ENCODE measurements at regions not wholly inside any gene's neighbourhood (a gene's known extent, or its start where the extent isn't known, plus 50 kb on each side); places are given as distances from the start of the nearest gene placed in this dataset.
A peak's percentile ranks its signal among the peaks of the same experiment; 100 is the strongest.
"Not testable (repeated sequence)": the region's sequence is repeated elsewhere in the genome, so short reads cannot be mapped to it uniquely, and the experiment has no call there.

GRCh38 chr5:35561396-35561795 lies 56.3 kb upstream of the SPEF2 start:
- no peak for DNase-seq (ENCODE audit: low spot score)

DNA sequence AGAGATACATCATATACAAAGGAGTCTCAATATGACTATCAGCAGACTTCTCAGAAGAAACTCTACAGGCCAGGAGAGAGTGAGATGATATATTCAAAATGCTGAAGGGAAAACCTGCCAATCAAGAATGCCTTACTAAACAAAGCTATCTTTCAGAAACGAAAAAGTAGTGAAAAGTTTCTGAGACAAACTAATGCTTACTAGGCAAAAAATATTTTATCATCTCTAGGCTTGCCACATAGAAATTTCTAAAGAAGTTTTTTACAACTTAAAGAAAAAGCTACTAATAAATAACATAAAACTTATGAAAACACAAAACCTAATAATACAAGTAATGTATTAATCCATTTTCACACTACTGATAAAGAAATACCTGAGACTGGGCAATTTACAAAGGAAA lies 59.9 kb upstream of the SPEF2 start:
- no peak for DNase-seq (ENCODE audit: low spot score)

- DNase-seq (ENCODE audit: low spot score), result no peak
Measured at GRCh38 chr5:35557199-35557598, 60.5 kb upstream of the SPEF2 start.

GRCh38 chr5:35554016-35554415 lies 63.6 kb upstream of the SPEF2 start:
- no peak for DNase-seq (ENCODE audit: low spot score)

DNA sequence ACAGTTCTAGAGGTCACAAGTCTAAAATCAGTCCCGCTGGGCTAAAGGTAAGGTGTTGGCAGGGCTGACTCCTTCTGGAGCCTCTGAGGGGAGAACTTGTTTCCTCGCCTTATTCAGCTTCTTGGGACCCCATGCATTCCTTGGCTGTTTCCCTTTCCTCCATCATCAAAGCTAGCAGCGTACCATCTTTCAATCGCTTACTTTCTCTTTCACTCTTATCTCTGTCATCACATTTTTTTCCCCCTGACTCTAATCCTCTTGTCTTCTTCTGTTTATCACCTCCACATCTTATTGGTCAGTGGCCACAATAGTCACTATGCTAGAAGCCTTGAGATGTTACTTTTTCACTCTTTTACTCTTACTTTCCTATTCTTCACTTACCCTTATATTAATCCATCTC lies 72.5 kb upstream of the SPEF2 start:
- DNase-seq (ENCODE audit: low spot score), result no peak

GRCh38 chr5:35543408-35543807 lies 74.3 kb upstream of the SPEF2 start:
- DNase-seq (ENCODE audit: low spot score), result no peak

GRCh38 chr5:35540002-35540401 lies 77.7 kb upstream of the SPEF2 start:
- no peak for DNase-seq (ENCODE audit: low spot score)

- no peak for DNase-seq (ENCODE audit: low spot score)
Measured at GRCh38 chr5:35538198-35538931, 79.3 kb upstream of the SPEF2 start.

- no peak for DNase-seq (ENCODE audit: low spot score)
Measured at GRCh38 chr5:35533156-35533555, 84.5 kb upstream of the SPEF2 start.

DNA sequence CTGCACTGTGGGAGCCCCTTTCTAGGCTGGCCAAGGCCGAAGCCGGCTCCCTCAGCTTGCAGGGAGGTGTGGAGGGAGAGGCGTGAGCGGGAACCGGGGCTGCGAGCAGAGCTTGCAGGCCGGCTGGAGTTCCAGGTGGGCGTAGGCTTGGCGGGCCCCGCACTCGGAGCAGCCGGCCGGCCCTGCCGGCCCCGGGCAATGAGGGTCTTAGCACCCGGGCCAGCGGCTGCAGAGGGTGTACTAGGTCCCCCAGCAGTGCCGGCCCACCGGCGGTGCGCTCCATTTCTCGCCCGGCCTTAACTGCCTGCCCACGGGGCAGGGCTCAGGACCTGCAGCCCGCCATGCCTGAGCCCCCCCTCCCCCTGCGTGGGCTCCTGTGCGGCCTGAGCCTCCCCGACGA lies 86.1 kb upstream of the SPEF2 start:
- DNase-seq (ENCODE audit: low spot score), result not testable (repeated sequence)

- DNase-seq (ENCODE audit: low spot score), result no peak
Measured at GRCh38 chr5:35518104-35518503, 99.6 kb upstream of the SPEF2 start.

DNA sequence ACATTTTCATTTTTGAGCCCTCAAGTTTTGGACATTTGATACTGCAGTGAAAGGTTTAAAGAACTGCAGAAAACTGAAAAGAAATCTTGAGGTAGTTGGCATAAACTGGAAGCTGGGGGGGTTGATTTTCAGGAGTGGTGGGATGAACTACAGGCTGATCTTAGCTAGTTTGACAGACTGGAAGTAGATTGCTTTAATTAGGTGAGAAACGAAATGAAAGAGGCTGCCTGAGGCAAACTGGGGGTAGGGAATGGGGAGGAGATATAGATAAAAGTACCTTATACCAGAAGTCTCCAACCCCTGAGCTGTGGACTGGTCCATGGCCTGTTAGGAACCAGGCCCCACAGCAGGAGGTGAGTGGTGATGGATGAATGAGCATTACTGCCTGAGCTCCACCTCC lies 101.4 kb upstream of the SPEF2 start:
- DNase-seq (ENCODE audit: low spot score), result no peak

DNA sequence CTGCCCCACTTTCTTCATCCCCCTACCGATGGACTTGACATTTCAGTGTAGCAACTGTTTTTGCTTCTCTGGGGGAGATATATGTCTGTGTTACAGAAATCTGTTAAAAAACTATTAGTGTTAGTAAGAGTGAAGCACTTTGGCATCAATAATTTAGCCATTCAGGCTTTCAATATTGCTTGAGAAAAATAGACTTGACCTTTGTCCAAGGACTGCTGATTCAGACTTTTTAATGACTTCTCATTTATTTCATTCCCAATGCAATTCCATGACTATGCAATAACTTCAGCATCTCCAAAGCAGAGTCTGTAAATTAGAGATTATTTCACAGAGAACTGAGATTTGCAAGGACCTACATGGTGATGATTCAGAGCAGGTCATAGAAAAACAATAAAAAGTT lies 104.1 kb upstream of the SPEF2 start:
- DNase-seq (ENCODE audit: low spot score), result no peak

DNA sequence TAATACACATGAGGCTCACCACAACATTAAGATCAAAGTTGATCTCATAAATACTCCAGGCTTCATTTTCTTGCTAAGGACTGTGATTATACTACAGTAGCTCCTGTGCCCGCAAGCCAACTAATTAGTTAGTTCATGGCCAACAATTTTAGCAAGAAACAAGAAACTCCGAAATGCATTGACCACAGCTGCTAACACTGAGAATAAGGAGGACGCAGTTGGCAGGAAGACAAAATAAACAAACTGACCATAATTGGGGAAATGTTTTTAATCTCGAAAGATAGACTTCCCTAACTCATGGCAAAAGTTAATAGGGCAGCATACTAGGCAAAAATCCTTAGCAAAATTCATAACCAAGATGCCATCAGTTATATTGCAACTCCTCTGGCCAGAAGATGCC lies 115.5 kb upstream of the SPEF2 start:
- DNase-seq (ENCODE audit: low spot score), result peak; percentile 47

DNA sequence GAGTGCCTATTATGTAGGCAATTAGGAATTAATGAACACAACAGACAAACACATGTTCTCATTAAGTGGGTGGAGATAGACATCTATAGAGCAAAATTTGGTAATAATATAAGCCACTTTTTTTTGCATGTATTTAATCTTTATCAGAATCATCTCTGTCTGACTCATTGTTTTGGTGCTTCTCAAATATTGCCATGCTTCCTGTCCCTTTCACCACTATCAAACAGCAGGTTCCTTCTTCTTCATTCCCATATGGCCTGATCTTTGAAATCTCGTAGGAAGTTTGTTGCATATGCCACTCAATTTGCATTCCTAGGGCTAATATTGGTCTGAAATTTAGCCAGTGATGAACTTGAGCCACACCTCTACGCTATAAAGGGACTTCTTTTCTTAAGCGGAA lies 128.9 kb upstream of the SPEF2 start:
- no peak for DNase-seq (ENCODE audit: low spot score)

DNA sequence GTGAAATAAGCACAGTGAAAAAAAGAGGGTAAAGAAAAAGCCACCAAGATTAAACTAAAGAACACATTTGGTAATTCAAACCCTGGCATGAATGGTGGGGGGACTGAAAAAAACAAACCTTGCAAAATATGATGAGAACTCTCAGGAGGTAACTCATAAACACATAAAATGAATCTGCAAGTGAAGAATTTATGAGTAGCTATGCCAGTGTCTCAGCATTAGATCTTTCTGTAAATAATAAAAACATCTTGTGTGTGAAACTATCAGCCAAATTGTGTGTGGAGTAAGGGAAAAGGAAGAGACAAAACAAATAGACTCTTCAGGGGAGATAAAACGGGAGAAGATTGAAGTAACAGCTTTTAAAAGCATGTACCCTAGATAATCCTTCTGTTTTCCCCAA lies 129.6 kb upstream of the SPEF2 start:
- no peak for DNase-seq (ENCODE audit: low spot score)

DNA sequence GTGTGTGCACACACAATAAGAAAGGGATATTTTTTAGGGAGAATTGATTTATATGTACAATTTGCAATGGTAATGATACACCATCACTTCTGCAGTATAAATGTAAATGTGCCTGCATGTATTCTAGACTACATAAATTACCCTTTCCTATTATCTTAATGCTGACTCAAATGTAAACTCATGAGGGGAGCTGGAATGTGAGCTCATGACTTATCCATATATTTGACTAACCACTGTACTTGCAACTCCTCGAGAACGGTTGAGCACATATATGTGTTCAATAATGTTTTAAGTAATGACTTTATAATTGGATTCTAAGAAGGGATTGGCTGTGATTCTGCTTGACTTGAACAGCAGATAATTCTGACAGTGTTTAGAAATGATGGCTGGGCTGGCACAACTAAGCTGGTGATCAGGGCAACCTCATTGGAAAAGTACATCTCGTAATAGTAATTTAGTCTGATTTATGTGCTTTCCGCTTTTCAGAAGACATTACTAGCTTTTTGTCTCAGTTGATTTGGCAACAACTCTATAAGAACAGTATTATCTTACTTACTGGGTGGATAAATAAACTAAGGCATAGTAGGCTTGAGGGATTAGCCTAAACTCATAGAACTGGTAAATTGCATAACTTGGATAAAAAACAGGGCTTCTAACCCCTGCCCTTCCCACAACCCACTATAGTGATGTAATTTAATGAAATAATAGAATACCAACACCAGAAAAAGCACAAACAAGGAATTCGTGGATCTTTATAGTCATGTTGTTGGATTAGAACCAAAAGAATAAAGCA lies 130.2 kb upstream of the SPEF2 start:
- DNase-seq (ENCODE audit: low spot score), result peak; percentile 77

GRCh38 chr5:35485487-35485886 lies 132.2 kb upstream of the SPEF2 start:
- no peak for DNase-seq (ENCODE audit: low spot score)

- no peak for DNase-seq (ENCODE audit: low spot score)
Measured at GRCh38 chr5:35484241-35484640, 133.4 kb upstream of the SPEF2 start.

GRCh38 chr5:35483780-35484179 lies 133.9 kb upstream of the SPEF2 start:
- no peak for DNase-seq (ENCODE audit: low spot score)

DNA sequence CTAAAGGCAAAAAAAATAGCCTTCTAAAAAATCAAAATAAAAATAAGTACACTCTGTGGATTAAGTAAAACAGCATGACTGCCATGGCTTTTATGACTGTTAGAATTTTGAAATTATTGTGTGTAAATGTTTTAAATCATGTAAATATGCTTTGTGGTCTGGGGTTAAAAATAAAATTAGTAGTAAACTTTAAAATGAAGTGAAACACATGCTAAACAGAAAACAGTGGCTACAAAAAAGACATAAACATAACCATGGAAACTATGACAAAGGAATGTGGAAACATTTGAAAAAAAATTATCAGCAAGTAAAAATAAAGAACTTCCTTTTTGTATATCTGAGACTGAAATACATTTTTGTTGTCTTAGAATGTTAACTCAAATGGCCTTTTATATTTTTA lies 134.5 kb upstream of the SPEF2 start:
- DNase-seq (ENCODE audit: low spot score), result no peak

GRCh38 chr5:35482167-35482755 lies 135.4 kb upstream of the SPEF2 start:
- DNase-seq (ENCODE audit: low spot score), result no peak
